Retinal pigment epithelial cell (primary cell): ENCODE measurements at regions not wholly inside any gene's neighbourhood (a gene's known extent, or its start where the extent isn't known, plus 50 kb on each side); places are given as distances from the start of the nearest gene placed in this dataset.
"Not testable (repeated sequence)": the region's sequence is repeated elsewhere in the genome, so short reads cannot be mapped to it uniquely, and the experiment has no call there.

Experiments used
- DNase-seq: peaks from one replicate; pipeline ENCODE4 v3.0.0-alpha.2; 2010; ENCODE audit warnings: low read depth
- H3K4me3 ChIP-seq: 2 replicates; pipeline ENCODE4 v1.5.1; 2011; ENCODE audit warnings: mild to moderate bottlenecking, low read length, control low read depth, moderate library complexity
- CTCF ChIP-seq: conservative IDR thresholded peaks from 2 replicates; pipeline ENCODE4 v1.5.1; 2011; ENCODE audit warnings: low read depth, low read length, control low read depth, inconsistent platforms

GRCh38 chr4:69344786-69345185 lies 64.5 kb downstream of the UGT2B28 start:
- DNase-seq, H3K4me3 ChIP-seq: not testable (repeated sequence)

GRCh38 chr4:69348746-69349145 lies 68.5 kb downstream of the UGT2B28 start:
- DNase-seq, H3K4me3 ChIP-seq: not testable (repeated sequence)

- DNase-seq: no peak
- no peak overlapping the region for H3K4me3 ChIP-seq
- no peak for TF ChIP-seq CTCF
Measured at GRCh38 chr4:69360271-69360670, 80.0 kb downstream of the UGT2B28 start.

- H3K4me3 ChIP-seq: not testable (repeated sequence)
Measured at GRCh38 chr4:69360768-69361167, 80.5 kb downstream of the UGT2B28 start.

GRCh38 chr4:69362351-69362750 lies 82.1 kb downstream of the UGT2B28 start:
- H3K4me3 ChIP-seq: no peak overlapping the region
- no peak for DNase-seq
- TF ChIP-seq CTCF: no peak

More at GRCh38 chr4:69360768-69361167, 80.5 kb downstream of the UGT2B28 start:
- DNase-seq: not testable (repeated sequence)

GRCh38 chr4:69367664-69368063 lies 87.4 kb downstream of the UGT2B28 start:
- not testable (repeated sequence) for H3K4me3 ChIP-seq
- DNase-seq: peak; percentile 20

- no peak for TF ChIP-seq CTCF
- no peak overlapping the region for H3K4me3 ChIP-seq
- DNase-seq: no peak
Measured at GRCh38 chr4:69376450-69376849, 96.2 kb downstream of the UGT2B28 start.

GRCh38 chr4:69377562-69377961 lies 97.3 kb downstream of the UGT2B28 start:
- DNase-seq: no peak
- H3K4me3 ChIP-seq: no peak overlapping the region
- no peak for TF ChIP-seq CTCF

GRCh38 chr4:69383281-69383680 lies 103.0 kb downstream of the UGT2B28 start:
- H3K4me3 ChIP-seq: no peak overlapping the region
- DNase-seq: no peak
- TF ChIP-seq CTCF: no peak

GRCh38 chr4:69389111-69389510 lies 106.6 kb downstream of the UGT2B4 start:
- not testable (repeated sequence) for H3K4me3 ChIP-seq, DNase-seq
